Gastrocnemius medialis (tissue), 4 donors: ENCODE measurements at regions not wholly inside any gene's neighbourhood (a gene's known extent, or its start where the extent isn't known, plus 50 kb on each side); places are given as distances from the start of the nearest gene placed in this dataset.
"Not testable (repeated sequence)": the region's sequence is repeated elsewhere in the genome, so short reads cannot be mapped to it uniquely, and the experiment has no call there.

ENCODE experiments used
- ATAC-seq, 2 donors: fragments of 150-250 bp; one replicate each; pipeline ENCODE4 v1.9.1; 2016
- DNase-seq, 2 donors: peaks; one replicate each; pipeline ENCODE4 v3.0.0-alpha.2; 2019
- H3K27ac ChIP-seq, 4 donors: fragments of 200-600 bp; sonication (generic); 1 replicate in 1 of 4; 2 replicates in 3 of 4; pipeline ENCODE4 v1.5.1; 2016 to 2018; ENCODE audit warnings: mild to moderate bottlenecking in 2 of 4, moderate library complexity in 1 of 4
- H3K27me3 ChIP-seq, 3 donors: fragments of 200-600 bp; sonication (generic) in 2 of 3; 1 replicate in 1 of 3; 2 replicates in 2 of 3; pipeline versions ENCODE4 v1.5.1 to v1.6.0; 2016 to 2019; ENCODE audit warnings: mild to moderate bottlenecking in 1 of 3, moderate library complexity in 1 of 3
- H3K36me3 ChIP-seq, 2 donors: fragments of 200-600 bp; sonication (generic) in 1 of 2; one replicate each; pipeline ENCODE4 v1.5.1; 2017 to 2018
- H3K4me1 ChIP-seq, 2 donors: fragments of 200-600 bp; sonication (generic) in 1 of 2; one replicate each; pipeline ENCODE4 v1.5.1; 2016 to 2017; ENCODE audit warnings: mild to moderate bottlenecking in 2 of 2
- H3K4me3 ChIP-seq, 4 donors: fragments of 200-600 bp; sonication (generic) in 3 of 4; 1 replicate in 1 of 4; 2 replicates in 3 of 4; pipeline ENCODE4 v1.5.1; 2016 to 2019; ENCODE audit warnings: mild to moderate bottlenecking in 2 of 4
- H3K9me3 ChIP-seq, 3 donors: fragments of 200-600 bp; sonication (generic) in 2 of 3; 1 replicate in 1 of 3; 2 replicates in 2 of 3; pipeline ENCODE4 v1.5.1; 2016 to 2019
- CTCF ChIP-seq, 5 experiments: fragments of 450-650 bp in 3 of 5; fragments of 200-600 bp in 2 of 5; sonication (generic) in 2 of 5; IDR thresholded peaks in 4 of 5; conservative IDR thresholded peaks in 1 of 5; 1 replicate in 4 of 5; 2 replicates in 1 of 5; pipeline ENCODE4 v1.5.1; 2016 to 2019; ENCODE audit warnings: antibody characterized with exemption in 5 of 5, mild to moderate bottlenecking in 3 of 5, moderate library complexity in 3 of 5
- POLR2A ChIP-seq, 2 donors: fragments of 450-650 bp; IDR thresholded peaks; one replicate each; pipeline ENCODE4 v1.6.1; 2017; ENCODE audit warnings: antibody characterized with exemption in 2 of 2, mild to moderate bottlenecking in 2 of 2, moderate library complexity in 2 of 2
- in situ Hi-C, 4 donors: fragments of 200-750 bp; cut with MboI; loops; one replicate each; pipeline versions ENCODE4 v1.15.0 to v1.8.0; 2017; ENCODE audit warnings: low sequenced_read_pairs in 4 of 4
- intact Hi-C: fragments of 100-400 bp; cut with DNase I; formaldehyde crosslinking; loops from one replicate; pipeline ENCODE4 v1.15.1; 2023; ENCODE audit warnings: low total_unique reads

GRCh38 chr9:38172586-38172985, 103.6 kb upstream of the SHB start:
- ATAC-seq, result no peak
- no peak for DNase-seq

GRCh38 chr9:38171926-38172325, 102.9 kb upstream of the SHB start:
- ATAC-seq (no peak), DNase-seq (no peak)
- H3K4me3 ChIP-seq, result no peak overlapping the region
- H3K9me3 ChIP-seq, result no peaks in the 10 kb centered on the region
- in situ Hi-C loops (loop anchor here in 1 of 4 donors (25.0 kb wide), 1 partner anchor 110 kb away; the partner anchor contains the start of gene SHB), intact Hi-C loops (no loop called here)
- TF ChIP-seq CTCF (IDR thresholded peaks at IDR 0.05 in 4 of 5, conservative IDR thresholded peaks at IDR 0.05 in 1 of 5), result no peak
- TF ChIP-seq POLR2A (IDR thresholded peaks at IDR 0.05), result no peak
- H3K27me3 ChIP-seq, result no peaks in the 10 kb centered on the region
- H3K27ac ChIP-seq, result no peak overlapping the region
- no peaks in the 10 kb centered on the region for H3K4me1 ChIP-seq
- no peaks in the 10 kb centered on the region for H3K36me3 ChIP-seq

More at GRCh38 chr9:38172586-38172985, 103.6 kb upstream of the SHB start:
- TF ChIP-seq POLR2A (IDR thresholded peaks at IDR 0.05) (no peak), CTCF (IDR thresholded peaks at IDR 0.05 in 4 of 5, conservative IDR thresholded peaks at IDR 0.05 in 1 of 5) (no peak)
- intact Hi-C loops, result no loop called here
- no peaks in the 10 kb centered on the region for H3K27me3 ChIP-seq
- H3K4me1 ChIP-seq, result no peaks in the 10 kb centered on the region
- H3K9me3 ChIP-seq, result no peaks in the 10 kb centered on the region
- no peak overlapping the region for H3K27ac ChIP-seq
- no peak overlapping the region for H3K4me3 ChIP-seq
- in situ Hi-C loops, result loop anchor here in 1 of 4 donors (25.0 kb wide), 1 partner anchor 110 kb away; the partner anchor contains the start of gene SHB
- no peaks in the 10 kb centered on the region for H3K36me3 ChIP-seq

- Histone ChIP-seq H3K27me3 (no peaks in the 10 kb centered on the region), H3K27ac (no peak overlapping the region), H3K4me1 (no peaks in the 10 kb centered on the region), H3K9me3 (no peaks in the 10 kb centered on the region), H3K36me3 (no peaks in the 10 kb centered on the region), H3K4me3 (no peak overlapping the region)
- in situ Hi-C loops (loop anchor here in 1 of 4 donors (25.0 kb wide), 1 partner anchor 109 kb away; the partner anchor contains the start of gene SHB), intact Hi-C loops (no loop called here)
- ATAC-seq (no peak), DNase-seq (no peak)
- TF ChIP-seq CTCF (IDR thresholded peaks at IDR 0.05 in 4 of 5, conservative IDR thresholded peaks at IDR 0.05 in 1 of 5), result no peak
- TF ChIP-seq POLR2A (IDR thresholded peaks at IDR 0.05), result no peak
Observed at GRCh38 chr9:38171538-38171884, 102.5 kb upstream of the SHB start.

GRCh38 chr9:38170763-38171537, 101.9 kb upstream of the SHB start:
- ATAC-seq, H3K27ac ChIP-seq, H3K4me3 ChIP-seq, H3K9me3 ChIP-seq, H3K4me1 ChIP-seq, DNase-seq, intact Hi-C loops, H3K27me3 ChIP-seq, H3K36me3 ChIP-seq: not testable (repeated sequence)
- in situ Hi-C loops, result loop anchor here in 1 of 4 donors (25.0 kb wide), 1 partner anchor 109 kb away; the partner anchor contains the start of gene SHB

- H3K4me3 ChIP-seq, H3K27me3 ChIP-seq, intact Hi-C loops, H3K36me3 ChIP-seq, DNase-seq, ATAC-seq, H3K27ac ChIP-seq, H3K9me3 ChIP-seq, H3K4me1 ChIP-seq: not testable (repeated sequence)
- in situ Hi-C loops, result loop anchor here in 1 of 4 donors (25.0 kb wide), 1 partner anchor 108 kb away; the partner anchor contains the start of gene SHB
Observed at GRCh38 chr9:38170155-38170554, 101.1 kb upstream of the SHB start.
